ENCODE measurements at regions not wholly inside any gene's neighbourhood (a gene's known extent, or its start where the extent isn't known, plus 50 kb on each side); places are given as distances from the start of the nearest gene placed in this dataset.

GRCh38 chr1:10938741-10939417, 73.6 kb upstream of the TARDBP start:
- no peak for DNase-seq (ENCODE audit: extremely low read depth, low read depth)
- no peak for TF ChIP-seq CTCF (IDR thresholded peaks at IDR 0.05; ENCODE audit: low read depth, low read length)

DNA sequence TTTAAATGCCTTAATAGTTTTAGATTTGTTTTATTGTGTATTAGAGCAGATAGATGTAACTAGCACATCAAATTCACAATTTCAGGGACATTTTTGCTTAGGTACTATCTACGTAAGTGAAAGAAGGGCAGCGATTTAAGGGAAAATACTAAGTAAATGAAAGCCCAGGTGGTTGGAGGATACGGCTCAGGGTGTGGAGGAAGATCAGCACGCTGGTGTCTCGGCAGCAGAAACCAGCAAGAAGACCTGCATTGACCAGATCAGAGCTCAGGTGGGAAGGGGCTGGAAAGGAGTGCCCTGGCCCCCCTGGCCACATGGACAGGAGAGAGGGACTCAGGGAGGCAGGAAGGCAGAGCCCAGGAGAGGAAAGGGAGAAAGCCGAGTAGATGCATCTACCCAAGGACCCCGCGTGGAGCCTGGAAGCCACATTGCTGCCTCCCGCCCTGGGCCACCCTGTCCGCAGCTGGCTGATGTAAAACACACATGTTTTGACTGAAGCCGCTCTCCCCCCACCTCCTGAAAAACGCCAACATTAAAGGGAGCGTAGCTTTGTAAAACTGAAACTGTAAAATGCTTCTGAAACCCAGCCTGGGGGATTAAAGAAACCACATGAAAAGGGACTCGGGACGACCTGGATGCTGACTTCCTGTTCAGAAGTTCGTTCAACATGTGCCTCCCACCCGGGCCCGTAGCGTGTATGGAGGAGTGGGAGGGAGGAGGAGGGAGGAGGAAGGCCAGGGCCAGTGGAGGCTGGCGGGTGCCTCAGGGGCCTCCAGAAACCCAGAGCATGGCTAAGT, 72.6 kb upstream of the TARDBP start:
- no peak for DNase-seq (ENCODE audit: extremely low read depth, low read depth)

GRCh38 chr1:10940451-10940804, 72.0 kb upstream of the TARDBP start:
- no peak for TF ChIP-seq CTCF (IDR thresholded peaks at IDR 0.05; ENCODE audit: low read depth, low read length)
- DNase-seq (ENCODE audit: extremely low read depth, low read depth), result no peak

More for the DNA sequence above, 72.6 kb upstream of the TARDBP start:
- no peak for TF ChIP-seq CTCF (IDR thresholded peaks at IDR 0.05; ENCODE audit: low read depth, low read length)

- TF ChIP-seq CTCF (IDR thresholded peaks at IDR 0.05; ENCODE audit: low read depth, low read length), result no peak
- no peak for DNase-seq (ENCODE audit: extremely low read depth, low read depth)
These were observed 71.6 kb upstream of the TARDBP start for GRCh38 chr1:10940838-10941237.

- DNase-seq (ENCODE audit: extremely low read depth, low read depth), result no peak
- TF ChIP-seq CTCF (IDR thresholded peaks at IDR 0.05; ENCODE audit: low read depth, low read length), result peak; percentile 82
These were observed 70.4 kb upstream of the TARDBP start for GRCh38 chr1:10941891-10942541.

DNA sequence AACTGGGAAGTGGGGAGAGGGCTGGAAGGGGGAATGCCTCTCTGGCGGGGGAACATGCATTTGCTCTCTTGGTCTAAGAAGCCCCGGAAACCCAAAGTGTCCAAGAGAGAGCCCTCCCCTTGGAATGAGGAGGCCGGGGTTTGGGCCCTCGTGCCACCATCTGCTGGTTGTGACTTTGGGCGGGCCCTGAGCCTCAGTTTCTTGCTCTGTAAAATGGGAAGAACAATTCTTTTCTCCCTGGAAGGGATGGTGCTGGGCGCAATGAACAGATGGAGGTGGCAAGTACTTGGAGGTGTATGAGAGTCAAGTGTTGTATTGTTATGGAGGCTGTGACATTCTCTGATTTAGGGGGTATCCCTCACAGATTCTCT, 69.9 kb upstream of the TARDBP start:
- TF ChIP-seq CTCF (IDR thresholded peaks at IDR 0.05; ENCODE audit: low read depth, low read length), result no peak
- no peak for DNase-seq (ENCODE audit: extremely low read depth, low read depth)

GRCh38 chr1:10943041-10943440, 69.4 kb upstream of the TARDBP start:
- DNase-seq (ENCODE audit: extremely low read depth, low read depth), result no peak
- TF ChIP-seq CTCF (IDR thresholded peaks at IDR 0.05; ENCODE audit: low read depth, low read length), result no peak

Data from AG09319 (cell line).